ENCODE measurements at regions not wholly inside any gene's neighbourhood (a gene's known extent, or its start where the extent isn't known, plus 50 kb on each side); places are given as distances from the start of the nearest gene placed in this dataset.
A peak's percentile ranks its signal among the peaks of the same experiment; 100 is the strongest.

GRCh38 chr4:140277576-140277975 lies 95.9 kb upstream of the SCOC start:
- no peak for DNase-seq (ENCODE audit: low spot score)

- DNase-seq (ENCODE audit: low spot score): no peak
Observed at GRCh38 chr4:140271553-140271952, 101.9 kb upstream of the SCOC start.

GRCh38 chr4:140269369-140269768 lies 104.1 kb upstream of the SCOC start:
- DNase-seq (ENCODE audit: low spot score): no peak

- DNase-seq (ENCODE audit: low spot score): no peak
Observed at GRCh38 chr4:140268186-140268841, 105.1 kb upstream of the SCOC start.

GRCh38 chr4:140267576-140267975 lies 105.9 kb upstream of the SCOC start:
- no peak for DNase-seq (ENCODE audit: low spot score)

GRCh38 chr4:140266958-140267568 lies 106.4 kb upstream of the SCOC start:
- DNase-seq (ENCODE audit: low spot score): no peak

GRCh38 chr4:140260227-140260626 lies 106.2 kb upstream of the MAML3 start:
- no peak for DNase-seq (ENCODE audit: low spot score)

- DNase-seq (ENCODE audit: low spot score): no peak
Observed at GRCh38 chr4:140258476-140258875, 104.5 kb upstream of the MAML3 start.

- no peak for DNase-seq (ENCODE audit: low spot score)
Observed at GRCh38 chr4:140257461-140258305, 103.7 kb upstream of the MAML3 start.

GRCh38 chr4:140256941-140257340 lies 103.0 kb upstream of the MAML3 start:
- no peak for DNase-seq (ENCODE audit: low spot score)

GRCh38 chr4:140256335-140256734 lies 102.4 kb upstream of the MAML3 start:
- DNase-seq (ENCODE audit: low spot score): no peak

- no peak for DNase-seq (ENCODE audit: low spot score)
Observed at GRCh38 chr4:140255927-140256326, 101.9 kb upstream of the MAML3 start.

GRCh38 chr4:140255467-140255866 lies 101.5 kb upstream of the MAML3 start:
- no peak for DNase-seq (ENCODE audit: low spot score)

GRCh38 chr4:140254651-140255299 lies 100.8 kb upstream of the MAML3 start:
- DNase-seq (ENCODE audit: low spot score): no peak

GRCh38 chr4:140253556-140254027 lies 99.6 kb upstream of the MAML3 start:
- DNase-seq (ENCODE audit: low spot score): no peak

- peak; percentile 90 for DNase-seq (ENCODE audit: low spot score)
Observed at GRCh38 chr4:140252742-140253555, 99.0 kb upstream of the MAML3 start.

- DNase-seq (ENCODE audit: low spot score): no peak
Observed at GRCh38 chr4:140252141-140252741, 98.3 kb upstream of the MAML3 start.

- no peak for DNase-seq (ENCODE audit: low spot score)
Observed at GRCh38 chr4:140251571-140251970, 97.6 kb upstream of the MAML3 start.

GRCh38 chr4:140250989-140251552 lies 97.1 kb upstream of the MAML3 start:
- DNase-seq (ENCODE audit: low spot score): no peak

- DNase-seq (ENCODE audit: low spot score): no peak
Observed at GRCh38 chr4:140249351-140249750, 95.4 kb upstream of the MAML3 start.

- no peak for DNase-seq (ENCODE audit: low spot score)
Observed at GRCh38 chr4:140247237-140247636, 93.3 kb upstream of the MAML3 start.
